HG02678 (cell line): ENCODE measurements at regions not wholly inside any gene's neighbourhood (a gene's known extent, or its start where the extent isn't known, plus 50 kb on each side); places are given as distances from the start of the nearest gene placed in this dataset.

Experiments
- ATAC-seq: cut with Tn5 transposase; IDR thresholded peaks from one replicate; pipeline ENCODE4 v1.9.1; 2021; ENCODE audit warnings: mild to moderate bottlenecking, moderate library complexity; ENCODE audit not compliant: unreplicated experiment

DNA sequence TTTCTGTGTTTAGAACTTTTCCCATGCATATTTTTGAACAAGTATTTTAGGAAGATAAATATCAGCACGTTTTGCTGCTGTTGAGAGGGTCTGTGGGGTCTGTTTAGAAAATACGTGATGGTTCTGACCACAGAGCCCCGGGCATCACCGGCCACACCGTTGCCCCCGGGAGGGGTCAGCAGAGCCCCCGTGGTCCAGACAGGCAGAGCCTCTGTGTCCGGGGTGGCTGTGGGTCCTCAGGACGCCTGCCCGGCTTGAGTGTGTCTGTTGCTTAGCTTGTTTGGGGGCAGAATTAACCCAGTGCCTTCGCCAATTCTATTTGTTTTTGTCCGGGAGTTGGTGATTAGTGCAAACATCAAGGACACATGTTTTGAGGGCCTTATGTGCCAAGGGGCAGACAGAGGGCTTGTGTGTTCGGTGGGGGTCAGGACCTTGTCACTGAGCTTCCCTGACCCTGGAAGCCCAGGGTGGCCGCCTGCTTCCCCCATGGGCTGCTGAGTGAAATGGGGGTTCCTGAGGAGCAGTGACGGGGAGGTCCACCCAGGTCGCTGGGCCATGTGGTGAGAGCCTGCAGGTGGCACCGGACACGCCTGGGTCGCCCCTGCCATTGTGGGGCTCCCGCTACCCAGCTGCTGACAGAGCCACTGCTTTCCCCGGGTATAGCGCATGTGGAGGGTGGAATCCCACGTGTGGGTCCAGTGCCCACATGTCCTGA, 122.2 kb downstream of the SIK1 start:
- ATAC-seq, result no peak

GRCh38 chr21:43304206-43304605, 122.7 kb downstream of the SIK1 start:
- ATAC-seq, result no peak

DNA sequence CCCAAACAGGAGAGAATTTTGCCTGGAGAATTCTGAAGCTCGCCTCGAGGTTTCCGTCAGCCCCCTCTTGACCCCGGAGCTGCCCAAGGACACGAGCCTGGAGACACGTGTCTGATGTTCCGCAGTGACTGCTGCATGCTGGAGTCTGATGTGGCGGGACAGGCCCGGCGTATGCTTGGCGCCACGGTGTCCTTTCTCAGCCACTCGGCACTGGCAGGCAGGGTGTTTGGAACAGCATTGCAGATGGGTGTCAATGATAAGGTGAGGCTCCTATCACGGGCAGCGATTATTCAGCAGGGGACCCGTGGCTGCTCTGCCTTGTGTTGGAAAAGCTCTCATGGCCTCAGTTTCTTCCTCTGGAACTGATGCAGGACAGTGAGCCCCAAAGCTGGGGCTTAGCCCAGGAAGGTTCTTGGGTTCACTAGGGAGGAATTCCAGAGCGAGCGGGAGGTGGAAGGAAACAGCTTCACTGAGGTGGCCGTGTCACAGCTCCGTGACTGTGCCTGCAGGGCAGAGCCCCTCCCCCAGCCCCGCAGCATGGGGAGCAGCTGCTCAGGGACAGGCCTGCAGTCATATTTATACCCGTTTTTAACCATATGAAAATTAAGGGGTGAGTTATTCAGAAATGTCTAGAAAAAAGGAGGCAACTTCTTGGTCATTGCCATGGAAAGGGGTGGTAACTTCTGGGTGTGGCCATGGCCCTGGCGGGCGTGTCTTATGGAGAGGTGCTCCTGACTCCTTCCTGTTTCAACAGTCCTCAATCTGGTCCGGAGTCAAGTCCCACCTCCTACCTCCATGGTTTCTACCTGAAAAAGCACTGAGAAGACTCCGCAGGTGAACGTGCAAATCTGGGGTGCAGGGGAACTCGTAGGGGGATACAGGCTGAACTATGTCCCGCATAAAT, 123.4 kb downstream of the SIK1 start:
- no peak for ATAC-seq

DNA sequence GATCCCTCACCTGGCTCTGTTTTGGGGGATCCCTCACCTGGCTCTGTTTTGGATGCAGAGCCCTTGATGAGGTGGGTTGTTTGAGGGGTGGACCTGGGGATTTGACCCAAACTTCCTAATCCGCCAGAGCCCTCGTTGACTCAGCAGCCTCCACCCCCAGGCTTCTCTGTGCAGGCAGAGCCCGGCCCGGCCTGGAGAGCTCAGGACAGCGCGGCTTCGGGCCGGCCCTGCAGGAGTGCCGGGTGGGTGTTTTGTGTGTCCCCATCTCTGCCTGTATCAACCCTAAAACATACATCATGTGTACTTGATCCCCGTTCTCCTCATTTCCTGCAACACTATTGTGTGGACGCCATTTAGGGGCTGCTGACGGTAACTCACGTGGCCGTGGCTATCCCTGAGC, 124.2 kb downstream of the SIK1 start:
- no peak for ATAC-seq

GRCh38 chr21:43302062-43302700, 124.8 kb downstream of the SIK1 start:
- no peak for ATAC-seq

DNA sequence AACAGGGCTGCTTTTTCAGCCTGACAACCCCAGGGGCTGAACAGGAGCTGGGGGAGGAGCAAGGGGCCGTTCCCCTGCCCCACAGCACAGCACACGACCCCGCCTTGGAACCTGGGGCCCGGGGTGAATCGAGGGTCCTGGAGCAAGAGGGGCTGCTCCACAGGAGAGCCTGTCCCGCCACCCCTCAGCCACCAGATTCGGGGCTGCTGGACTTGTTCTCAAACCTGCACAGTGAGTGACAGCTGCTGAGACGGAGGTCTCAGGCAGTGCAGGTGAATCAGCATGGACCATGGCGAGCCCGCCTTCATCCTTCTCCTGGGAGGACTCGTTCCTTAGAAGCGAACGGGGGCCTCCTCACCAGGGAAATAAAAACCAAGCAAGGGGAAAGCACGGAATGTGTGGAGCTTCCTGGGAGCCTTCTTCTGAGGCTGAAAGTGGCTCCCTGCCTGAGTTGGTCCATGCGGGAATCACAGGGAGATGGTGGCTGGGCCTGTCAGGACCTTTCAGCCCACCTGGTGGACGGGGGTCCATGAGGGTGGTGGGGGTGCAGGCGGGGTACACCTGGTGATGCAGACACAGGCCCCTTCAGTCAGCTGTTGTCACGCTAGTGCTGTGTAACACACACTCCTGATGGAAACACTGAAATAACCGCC, 125.4 kb downstream of the SIK1 start:
- no peak for ATAC-seq

- no peak for ATAC-seq
Measured at GRCh38 chr21:43300496-43301408, 126.2 kb downstream of the SIK1 start.

DNA sequence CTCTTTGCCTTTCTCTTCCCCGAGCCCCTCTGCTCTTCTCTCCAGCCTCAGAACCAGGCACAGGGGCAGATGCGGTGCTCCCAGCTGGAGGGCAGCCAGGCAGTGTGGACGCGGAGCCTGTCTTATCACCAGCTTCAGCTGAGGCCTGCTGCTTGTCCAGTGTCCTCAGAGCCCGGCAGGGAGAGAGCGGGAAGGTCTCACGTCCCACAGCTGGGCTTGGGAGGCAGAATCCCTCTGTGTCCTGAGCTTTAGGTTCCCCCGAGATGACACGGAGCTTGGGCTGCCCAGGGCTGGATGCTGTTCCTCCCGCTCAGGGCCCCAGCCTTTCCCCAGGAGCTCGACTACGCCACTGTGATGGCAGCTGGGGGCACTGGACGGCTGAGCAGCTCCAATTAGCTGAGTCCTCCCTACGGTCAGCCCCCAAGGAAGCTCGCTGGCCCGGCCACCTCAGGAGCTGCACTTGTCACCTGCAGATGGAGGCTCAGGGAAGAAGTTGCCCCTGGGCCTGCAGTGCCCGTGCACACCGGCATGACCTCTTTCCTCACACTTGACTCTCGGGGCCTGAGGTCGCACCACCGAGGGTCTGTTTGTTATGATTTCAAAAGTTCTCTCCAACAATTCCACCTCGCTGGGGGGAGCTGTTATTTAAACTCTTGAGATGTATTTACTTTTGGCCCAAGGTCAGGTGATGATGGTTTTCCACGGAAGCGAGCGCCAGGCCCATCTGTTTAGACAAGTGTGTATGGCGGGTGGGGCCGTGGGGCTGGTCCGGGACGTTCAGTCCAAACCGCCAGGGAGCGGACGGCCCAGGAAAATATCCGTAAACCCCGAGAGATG, 127.3 kb downstream of the SIK1 start:
- ATAC-seq, result no peak

- no peak for ATAC-seq
Measured at GRCh38 chr21:43298546-43299440, 128.1 kb downstream of the SIK1 start.

DNA sequence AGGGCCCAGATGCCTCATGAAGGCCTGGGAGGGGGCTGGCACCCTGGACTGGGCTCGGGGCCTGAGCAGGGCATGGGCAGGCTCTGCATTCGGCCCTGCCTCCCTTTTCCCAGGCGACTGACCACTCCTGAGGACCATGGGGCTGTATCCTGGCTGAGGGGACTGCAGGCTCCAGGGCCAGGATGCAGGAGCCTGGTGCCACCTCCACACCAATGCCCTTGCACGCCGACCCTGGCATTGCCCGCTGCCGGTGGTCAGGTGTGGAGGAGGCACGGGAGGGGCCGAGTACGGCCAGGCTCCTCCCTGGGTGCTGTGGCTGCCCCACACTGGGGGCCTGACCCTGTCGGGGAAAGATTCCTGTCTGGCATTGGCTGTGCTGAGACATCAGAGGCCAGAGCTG, 128.9 kb downstream of the SIK1 start:
- no peak for ATAC-seq

DNA sequence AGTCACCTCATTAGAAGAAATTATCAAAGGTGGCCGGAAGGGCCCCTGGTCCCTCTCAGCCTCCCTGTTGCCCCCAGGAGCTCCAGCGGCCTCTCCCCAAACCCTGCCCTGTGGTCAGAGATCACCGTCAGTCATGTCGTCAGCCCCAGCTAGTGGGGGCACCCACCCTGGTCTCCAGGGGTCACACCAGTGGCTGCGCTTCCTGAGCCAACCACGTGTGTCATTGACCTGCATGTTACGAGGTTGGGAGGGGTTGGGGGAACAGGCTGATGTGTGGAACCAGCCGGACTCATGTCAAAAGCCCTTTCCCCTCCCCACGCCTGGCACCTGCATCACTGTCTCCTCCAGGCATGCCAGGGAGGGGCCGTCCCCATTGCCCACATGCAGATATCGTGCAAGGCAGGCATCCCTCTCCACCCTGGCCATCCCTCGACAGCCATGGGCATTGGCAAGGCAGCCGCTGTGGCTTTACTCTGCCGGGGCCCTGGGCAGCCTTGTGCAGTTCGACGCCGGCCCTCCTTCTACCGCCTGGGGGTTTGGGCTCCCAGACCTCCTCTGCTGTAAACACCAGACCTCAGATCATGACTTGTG, 128.7 kb downstream of the CRYAA start:
- ATAC-seq, result no peak

GRCh38 chr21:43295066-43295958, 126.5 kb downstream of the CRYAA start:
- ATAC-seq, result no peak

DNA sequence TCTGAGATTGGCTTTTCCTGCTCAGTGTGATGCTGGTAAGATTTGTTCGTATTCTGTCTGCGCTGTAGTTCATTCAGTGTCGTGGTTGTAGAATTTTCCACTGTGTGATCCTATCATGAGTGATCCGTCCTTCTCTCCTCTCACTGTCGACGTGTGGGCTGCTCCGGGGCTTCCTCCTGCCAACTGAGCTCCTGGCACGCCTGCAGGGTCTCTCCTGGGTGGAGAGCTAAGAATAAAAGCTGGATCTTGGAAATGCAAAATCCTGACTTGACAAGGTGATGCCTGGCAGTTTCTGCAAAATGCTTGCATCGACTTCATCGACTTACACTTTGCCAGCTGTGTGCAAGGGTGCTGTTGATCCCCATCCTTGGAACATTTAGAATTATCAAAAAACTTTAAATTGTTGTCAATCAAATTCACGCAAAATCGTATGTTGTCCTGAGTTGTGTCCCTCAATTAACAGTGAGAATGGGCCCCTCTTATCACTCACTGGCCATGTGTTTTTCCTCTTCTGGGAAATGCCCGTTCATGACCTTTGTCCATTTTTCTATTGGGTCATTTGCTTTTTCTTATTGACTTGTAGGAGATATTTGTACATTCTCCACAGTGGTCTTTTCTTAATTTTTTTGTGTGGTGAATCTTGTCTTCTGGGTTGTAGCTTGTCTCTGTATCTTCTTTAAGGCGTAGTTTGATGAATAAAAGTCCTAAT, 125.5 kb downstream of the CRYAA start:
- ATAC-seq, result no peak

DNA sequence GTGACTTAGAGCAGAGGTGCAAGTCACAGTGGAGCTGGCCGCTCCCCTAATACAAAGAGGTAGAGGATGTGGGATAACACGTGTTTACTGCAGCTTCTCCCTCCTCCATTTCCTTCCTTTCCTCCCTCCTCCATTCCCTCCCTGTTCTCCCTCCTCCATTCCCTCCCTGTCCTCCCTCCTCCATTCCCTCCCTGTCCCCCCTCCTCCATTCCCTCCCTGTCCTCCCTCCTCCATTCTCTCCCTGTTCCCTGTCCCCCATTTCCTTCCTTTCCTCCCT, 124.0 kb downstream of the CRYAA start:
- no peak for ATAC-seq

GRCh38 chr21:43292041-43292865, 123.4 kb downstream of the CRYAA start:
- ATAC-seq, result no peak
